ENCODE measurements at regions not wholly inside any gene's neighbourhood (a gene's known extent, or its start where the extent isn't known, plus 50 kb on each side); places are given as distances from the start of the nearest gene placed in this dataset.
A peak's percentile ranks its signal among the peaks of the same experiment; 100 is the strongest.

DNA sequence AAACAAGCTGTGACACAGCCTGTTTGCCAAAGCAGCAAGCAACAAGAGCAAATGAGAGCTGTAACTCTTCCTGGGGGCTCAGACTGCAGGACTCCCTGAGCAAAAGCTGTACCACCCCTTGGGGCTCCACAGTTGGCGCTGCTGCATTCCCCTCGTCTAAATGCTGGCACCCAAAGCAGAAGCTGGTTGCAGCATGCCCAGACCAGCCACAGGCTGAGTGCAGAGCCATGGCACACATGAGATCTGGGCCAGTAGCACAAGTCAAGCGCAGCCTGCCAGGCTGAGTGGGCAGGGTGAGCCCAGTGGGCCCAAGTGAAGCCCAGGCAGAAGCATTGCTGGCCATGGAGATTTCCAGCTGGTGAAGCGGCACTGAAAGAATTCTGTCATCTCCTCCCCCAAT, 157.3 kb upstream of the GRAMD2B start:
- Histone ChIP-seq H3K4me3 (ENCODE audit: low read depth, low read length) (no peak overlapping the region), H3K4me1 (peaks cover 3% of the 10 kb centered on the region), H3K27me3 (no peaks in the 10 kb centered on the region), H3K36me3 (no peaks in the 10 kb centered on the region), H3K9me3 (no peaks in the 10 kb centered on the region)
- TF ChIP-seq, protein P1, sequence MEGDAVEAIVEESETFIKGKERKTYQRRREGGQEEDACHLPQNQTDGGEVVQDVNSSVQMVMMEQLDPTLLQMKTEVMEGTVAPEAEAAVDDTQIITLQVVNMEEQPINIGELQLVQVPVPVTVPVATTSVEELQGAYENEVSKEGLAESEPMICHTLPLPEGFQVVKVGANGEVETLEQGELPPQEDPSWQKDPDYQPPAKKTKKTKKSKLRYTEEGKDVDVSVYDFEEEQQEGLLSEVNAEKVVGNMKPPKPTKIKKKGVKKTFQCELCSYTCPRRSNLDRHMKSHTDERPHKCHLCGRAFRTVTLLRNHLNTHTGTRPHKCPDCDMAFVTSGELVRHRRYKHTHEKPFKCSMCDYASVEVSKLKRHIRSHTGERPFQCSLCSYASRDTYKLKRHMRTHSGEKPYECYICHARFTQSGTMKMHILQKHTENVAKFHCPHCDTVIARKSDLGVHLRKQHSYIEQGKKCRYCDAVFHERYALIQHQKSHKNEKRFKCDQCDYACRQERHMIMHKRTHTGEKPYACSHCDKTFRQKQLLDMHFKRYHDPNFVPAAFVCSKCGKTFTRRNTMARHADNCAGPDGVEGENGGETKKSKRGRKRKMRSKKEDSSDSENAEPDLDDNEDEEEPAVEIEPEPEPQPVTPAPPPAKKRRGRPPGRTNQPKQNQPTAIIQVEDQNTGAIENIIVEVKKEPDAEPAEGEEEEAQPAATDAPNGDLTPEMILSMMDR (IDR thresholded peaks at IDR 0.05; ENCODE audit: low read depth, low read length) = no peak
- DNase-seq = no peak

GRCh38 chr5:126267438-126267837, 155.8 kb upstream of the GRAMD2B start:
- H3K36me3 ChIP-seq = no peaks in the 10 kb centered on the region
- no peak overlapping the region for H3K4me3 ChIP-seq (ENCODE audit: low read depth, low read length)
- TF ChIP-seq, protein P1 (IDR thresholded peaks at IDR 0.05; ENCODE audit: low read depth, low read length) = no peak
- no peaks in the 10 kb centered on the region for H3K9me3 ChIP-seq
- peaks cover 3% of the 10 kb centered on the region for H3K4me1 ChIP-seq
- H3K27me3 ChIP-seq = no peaks in the 10 kb centered on the region
- DNase-seq = no peak

- Histone ChIP-seq H3K9me3 (no peaks in the 10 kb centered on the region), H3K27me3 (no peaks in the 10 kb centered on the region), H3K36me3 (no peaks in the 10 kb centered on the region), H3K4me3 (ENCODE audit: low read depth, low read length) (no peak overlapping the region), H3K4me1 (peaks cover 3% of the 10 kb centered on the region)
- DNase-seq = no peak
- TF ChIP-seq, protein P1 (IDR thresholded peaks at IDR 0.05; ENCODE audit: low read depth, low read length) = no peak
Observed at GRCh38 chr5:126268697-126269315, 154.4 kb upstream of the GRAMD2B start.

DNA sequence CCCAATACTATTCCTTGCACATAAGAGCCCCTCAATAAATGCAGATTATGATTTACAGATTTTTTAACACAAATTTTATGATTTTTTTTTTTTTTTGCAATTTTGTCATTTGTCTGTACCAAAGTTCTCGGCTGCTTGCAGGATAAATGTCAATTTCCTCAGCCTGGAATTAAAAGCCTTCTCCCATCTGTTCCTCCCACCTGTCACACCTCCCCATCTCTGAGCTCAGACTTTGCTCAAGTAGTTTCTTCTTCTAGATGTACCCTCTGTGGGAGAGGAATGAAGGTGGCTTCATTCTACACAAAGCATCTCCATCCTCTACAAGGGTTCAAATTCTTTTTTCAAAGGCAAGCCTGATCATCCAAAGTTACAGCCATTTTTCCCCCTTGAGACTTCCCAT, 153.7 kb upstream of the GRAMD2B start:
- Histone ChIP-seq H3K27me3 (no peaks in the 10 kb centered on the region), H3K4me3 (ENCODE audit: low read depth, low read length) (no peak overlapping the region), H3K4me1 (peaks cover 1% of the 10 kb centered on the region), H3K36me3 (no peaks in the 10 kb centered on the region), H3K9me3 (no peaks in the 10 kb centered on the region)
- no peak for DNase-seq
- TF ChIP-seq, protein P1 (IDR thresholded peaks at IDR 0.05; ENCODE audit: low read depth, low read length) = no peak

- H3K9me3 ChIP-seq = no peaks in the 10 kb centered on the region
- DNase-seq = no peak
- TF ChIP-seq, protein P1 (IDR thresholded peaks at IDR 0.05; ENCODE audit: low read depth, low read length) = no peak
- H3K36me3 ChIP-seq = no peaks in the 10 kb centered on the region
- no peaks in the 10 kb centered on the region for H3K27me3 ChIP-seq
- H3K4me1 ChIP-seq = peaks cover 6% of the 10 kb centered on the region
- H3K4me3 ChIP-seq (ENCODE audit: low read depth, low read length) = no peak overlapping the region
Observed at GRCh38 chr5:126271141-126271540, 152.1 kb upstream of the GRAMD2B start.

- peak; percentile 50 for DNase-seq
- Histone ChIP-seq H3K9me3 (no peaks in the 10 kb centered on the region), H3K27me3 (no peaks in the 10 kb centered on the region), H3K4me3 (ENCODE audit: low read depth, low read length) (no peak overlapping the region), H3K4me1 (peaks cover 6% of the 10 kb centered on the region), H3K36me3 (no peaks in the 10 kb centered on the region)
- TF ChIP-seq, protein P1 (IDR thresholded peaks at IDR 0.05; ENCODE audit: low read depth, low read length) = no peak
Observed at GRCh38 chr5:126274076-126274762, 149.0 kb upstream of the GRAMD2B start.
